ENCODE measurements at regions not wholly inside any gene's neighbourhood (a gene's known extent, or its start where the extent isn't known, plus 50 kb on each side); places are given as distances from the start of the nearest gene placed in this dataset.
"Not testable (repeated sequence)": the region's sequence is repeated elsewhere in the genome, so short reads cannot be mapped to it uniquely, and the experiment has no call there.

GRCh38 chr4:64969081-64969480 is 559.8 kb upstream of the TECRL start:
- no peak for DNase-seq (ENCODE audit: low spot score)

- DNase-seq (ENCODE audit: low spot score) = no peak
These were observed 558.0 kb upstream of the TECRL start for GRCh38 chr4:64967286-64967685.

GRCh38 chr4:64960516-64960915 is 551.3 kb upstream of the TECRL start:
- no peak for DNase-seq (ENCODE audit: low spot score)

GRCh38 chr4:64940698-64941097 is 531.4 kb upstream of the TECRL start:
- DNase-seq (ENCODE audit: low spot score) = no peak

- DNase-seq (ENCODE audit: low spot score) = no peak
These were observed 526.3 kb upstream of the TECRL start for GRCh38 chr4:64935469-64936001.

- DNase-seq (ENCODE audit: low spot score) = no peak
These were observed 502.6 kb upstream of the TECRL start for GRCh38 chr4:64911846-64912245.

GRCh38 chr4:64903986-64904385 is 494.7 kb upstream of the TECRL start:
- no peak for DNase-seq (ENCODE audit: low spot score)

GRCh38 chr4:64899563-64899962 is 490.3 kb upstream of the TECRL start:
- no peak for DNase-seq (ENCODE audit: low spot score)

GRCh38 chr4:64899030-64899429 is 489.8 kb upstream of the TECRL start:
- not testable (repeated sequence) for DNase-seq (ENCODE audit: low spot score)

- peak; percentile 43 for DNase-seq (ENCODE audit: low spot score)
These were observed 488.4 kb upstream of the TECRL start for GRCh38 chr4:64897683-64898082.

GRCh38 chr4:64895031-64895430 is 485.8 kb upstream of the TECRL start:
- DNase-seq (ENCODE audit: low spot score) = no peak

GRCh38 chr4:64893205-64893604 is 484.0 kb upstream of the TECRL start:
- DNase-seq (ENCODE audit: low spot score) = no peak

GRCh38 chr4:64889906-64890610 is 480.8 kb upstream of the TECRL start:
- DNase-seq (ENCODE audit: low spot score) = no peak

GRCh38 chr4:64883087-64883807 is 474.0 kb upstream of the TECRL start:
- DNase-seq (ENCODE audit: low spot score) = no peak

GRCh38 chr4:64882311-64883086 is 473.2 kb upstream of the TECRL start:
- no peak for DNase-seq (ENCODE audit: low spot score)

GRCh38 chr4:64880557-64880956 is 471.3 kb upstream of the TECRL start:
- no peak for DNase-seq (ENCODE audit: low spot score)

GRCh38 chr4:64876021-64876420 is 466.8 kb upstream of the TECRL start:
- no peak for DNase-seq (ENCODE audit: low spot score)

- no peak for DNase-seq (ENCODE audit: low spot score)
These were observed 461.3 kb upstream of the TECRL start for GRCh38 chr4:64870558-64870957.

- no peak for DNase-seq (ENCODE audit: low spot score)
These were observed 448.6 kb upstream of the TECRL start for GRCh38 chr4:64857815-64858214.

GRCh38 chr4:64857198-64857597 is 447.9 kb upstream of the TECRL start:
- no peak for DNase-seq (ENCODE audit: low spot score)

- DNase-seq (ENCODE audit: low spot score) = no peak
These were observed 437.2 kb upstream of the TECRL start for GRCh38 chr4:64846417-64846816.

GRCh38 chr4:64829749-64830148 is 420.5 kb upstream of the TECRL start:
- no peak for DNase-seq (ENCODE audit: low spot score)

- DNase-seq (ENCODE audit: low spot score) = no peak
These were observed 415.3 kb upstream of the TECRL start for GRCh38 chr4:64824591-64824990.
